CD4-positive, alpha-beta T cell treated with Interleukin-10 for 1 hour (primary cell): ENCODE measurements at regions not wholly inside any gene's neighbourhood (a gene's known extent, or its start where the extent isn't known, plus 50 kb on each side); places are given as distances from the start of the nearest gene placed in this dataset.

Experiments used
- DNase-seq: peaks from one replicate; pipeline ENCODE4 v3.0.0-alpha.2; 2020

- DNase-seq, result no peak
Observed at GRCh38 chr2:51111532-51111931, 79.6 kb upstream of the NRXN1 start.

- DNase-seq, result no peak
Observed at GRCh38 chr2:51108794-51109193, 76.9 kb upstream of the NRXN1 start.

- DNase-seq, result no peak
Observed at GRCh38 chr2:51107841-51108240, 75.9 kb upstream of the NRXN1 start.

- DNase-seq, result no peak
Observed at GRCh38 chr2:51105811-51106210, 73.9 kb upstream of the NRXN1 start.

- no peak for DNase-seq
Observed at GRCh38 chr2:51103205-51103604, 71.3 kb upstream of the NRXN1 start.

GRCh38 chr2:51093016-51093415, 61.1 kb upstream of the NRXN1 start:
- no peak for DNase-seq

GRCh38 chr2:51085420-51086068, 53.6 kb upstream of the NRXN1 start:
- DNase-seq, result no peak

- DNase-seq, result no peak
Observed at GRCh38 chr2:51084750-51085149, 52.8 kb upstream of the NRXN1 start.
